ENCODE measurements at regions not wholly inside any gene's neighbourhood (a gene's known extent, or its start where the extent isn't known, plus 50 kb on each side); places are given as distances from the start of the nearest gene placed in this dataset.

DNA sequence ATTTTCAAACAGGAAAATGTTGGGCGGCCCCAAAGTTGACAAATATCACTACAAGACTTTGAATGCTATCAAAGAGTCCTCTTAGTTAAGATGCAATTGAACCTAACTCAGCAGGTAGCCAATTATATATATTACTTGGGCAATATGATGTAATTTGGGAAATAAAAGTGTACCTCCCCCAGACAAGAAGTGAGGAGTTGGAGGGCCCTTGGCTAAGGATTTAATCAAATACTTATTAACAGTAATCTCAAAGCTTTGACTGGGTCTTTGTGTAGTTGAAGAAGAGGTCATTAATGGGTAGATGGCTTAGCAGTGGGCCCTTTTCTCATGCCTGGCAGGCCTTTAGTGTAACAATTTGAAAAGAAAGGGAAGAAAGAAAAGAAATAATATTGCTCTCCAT lies 599.0 kb downstream of the CSNK1G3 start:
- Histone ChIP-seq H3K9me3 (ENCODE audit: control insufficient read depth, low read depth, low read length) (no peaks in the 10 kb centered on the region), H2AFZ (ENCODE audit: control insufficient read depth, low read length) (no peak overlapping the region), H3K27me3 (ENCODE audit: control insufficient read depth, extremely low read depth, insufficient read depth, low read length) (no peaks in the 10 kb centered on the region), H3K9me1 (ENCODE audit: control insufficient read depth, extremely low read depth, insufficient read depth, low read length) (no peaks in the 10 kb centered on the region), H3K36me3 (ENCODE audit: control insufficient read depth in 2 of 2, extremely low read depth in 1 of 2, insufficient read depth in 2 of 2, low read length in 2 of 2) (no peaks in the 10 kb centered on the region), H3K9ac (ENCODE audit: control insufficient read depth, extremely low read depth, insufficient read depth, low read length) (no peak overlapping the region), H3K79me2 (ENCODE audit: control insufficient read depth, insufficient read depth, low read length) (no peaks in the 10 kb centered on the region), H3K27ac (ENCODE audit: control insufficient read depth, insufficient read depth, low read length) (no peak overlapping the region), H4K20me1 (ENCODE audit: control insufficient read depth, extremely low read depth, insufficient read depth, low read length) (no peaks in the 10 kb centered on the region), H3K4me2 (ENCODE audit: control insufficient read depth, extremely low read depth, insufficient read depth, low read depth, low read length) (no peak overlapping the region), H3K4me1 (ENCODE audit: control insufficient read depth, extremely low read depth, insufficient read depth, low read length) (no peaks in the 10 kb centered on the region), H3K4me3 (ENCODE audit: control insufficient read depth in 2 of 3, extremely low read depth in 1 of 3, insufficient read depth in 2 of 3, low read depth in 1 of 3, low read length in 3 of 3) (no peak overlapping the region)
- DNase-seq (ENCODE audit: low read depth, low spot score): no peak
- dilution Hi-C loops (cut with MboI; ENCODE audit: extremely low pct_ligation_motif_present, low sequenced_read_pairs): no loop called here
- TF ChIP-seq EZH2 (IDR thresholded peaks at IDR 0.05; ENCODE audit: low read length): no peak
- TF ChIP-seq, protein P1, sequence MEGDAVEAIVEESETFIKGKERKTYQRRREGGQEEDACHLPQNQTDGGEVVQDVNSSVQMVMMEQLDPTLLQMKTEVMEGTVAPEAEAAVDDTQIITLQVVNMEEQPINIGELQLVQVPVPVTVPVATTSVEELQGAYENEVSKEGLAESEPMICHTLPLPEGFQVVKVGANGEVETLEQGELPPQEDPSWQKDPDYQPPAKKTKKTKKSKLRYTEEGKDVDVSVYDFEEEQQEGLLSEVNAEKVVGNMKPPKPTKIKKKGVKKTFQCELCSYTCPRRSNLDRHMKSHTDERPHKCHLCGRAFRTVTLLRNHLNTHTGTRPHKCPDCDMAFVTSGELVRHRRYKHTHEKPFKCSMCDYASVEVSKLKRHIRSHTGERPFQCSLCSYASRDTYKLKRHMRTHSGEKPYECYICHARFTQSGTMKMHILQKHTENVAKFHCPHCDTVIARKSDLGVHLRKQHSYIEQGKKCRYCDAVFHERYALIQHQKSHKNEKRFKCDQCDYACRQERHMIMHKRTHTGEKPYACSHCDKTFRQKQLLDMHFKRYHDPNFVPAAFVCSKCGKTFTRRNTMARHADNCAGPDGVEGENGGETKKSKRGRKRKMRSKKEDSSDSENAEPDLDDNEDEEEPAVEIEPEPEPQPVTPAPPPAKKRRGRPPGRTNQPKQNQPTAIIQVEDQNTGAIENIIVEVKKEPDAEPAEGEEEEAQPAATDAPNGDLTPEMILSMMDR (optimal IDR thresholded peaks at IDR 0.05 in 1 of 3, IDR thresholded peaks at IDR 0.05 in 1 of 3, conservative IDR thresholded peaks at IDR 0.05 in 1 of 3; ENCODE audit: extremely low read depth in 1 of 3, insufficient read depth in 2 of 3, low read length in 3 of 3): no peak
- FAIRE-seq: no peak

DNA sequence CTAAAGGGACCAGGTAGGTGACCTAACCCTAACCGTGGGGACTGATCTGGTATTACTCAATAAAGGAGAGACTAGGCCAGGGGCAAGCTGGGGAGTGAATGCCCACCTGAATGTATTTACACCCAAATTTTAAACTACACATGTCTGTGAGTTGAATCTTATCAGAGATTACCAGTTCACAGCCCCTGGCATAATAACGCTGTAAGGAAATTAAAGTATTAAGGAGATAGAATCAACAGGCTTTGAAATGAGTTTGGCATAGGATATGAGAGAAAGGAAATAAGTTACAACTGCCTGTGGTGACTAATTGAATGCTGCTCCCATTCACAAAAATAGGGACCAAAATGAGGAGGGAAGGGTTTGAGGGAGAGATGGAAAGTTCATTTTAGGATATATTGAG lies 593.3 kb downstream of the CSNK1G3 start:
- no peak for DNase-seq (ENCODE audit: low read depth, low spot score)
- H3K4me2 ChIP-seq (ENCODE audit: control insufficient read depth, extremely low read depth, insufficient read depth, low read depth, low read length): no peak overlapping the region
- H4K20me1 ChIP-seq (ENCODE audit: control insufficient read depth, extremely low read depth, insufficient read depth, low read length): no peaks in the 10 kb centered on the region
- no peak for FAIRE-seq
- H3K4me1 ChIP-seq (ENCODE audit: control insufficient read depth, extremely low read depth, insufficient read depth, low read length): peaks cover 19% of the 10 kb centered on the region
- H3K9ac ChIP-seq (ENCODE audit: control insufficient read depth, extremely low read depth, insufficient read depth, low read length): no peak overlapping the region
- dilution Hi-C loops (cut with MboI; ENCODE audit: extremely low pct_ligation_motif_present, low sequenced_read_pairs): no loop called here
- H3K27me3 ChIP-seq (ENCODE audit: control insufficient read depth, extremely low read depth, insufficient read depth, low read length): no peaks in the 10 kb centered on the region
- H3K36me3 ChIP-seq (ENCODE audit: control insufficient read depth in 2 of 2, extremely low read depth in 1 of 2, insufficient read depth in 2 of 2, low read length in 2 of 2): no peaks in the 10 kb centered on the region
- no peak overlapping the region for H3K4me3 ChIP-seq (ENCODE audit: control insufficient read depth in 2 of 3, extremely low read depth in 1 of 3, insufficient read depth in 2 of 3, low read depth in 1 of 3, low read length in 3 of 3)
- no peak overlapping the region for H2AFZ ChIP-seq (ENCODE audit: control insufficient read depth, low read length)
- no peaks in the 10 kb centered on the region for H3K9me1 ChIP-seq (ENCODE audit: control insufficient read depth, extremely low read depth, insufficient read depth, low read length)
- no peak for TF ChIP-seq EZH2 (IDR thresholded peaks at IDR 0.05; ENCODE audit: low read length)
- TF ChIP-seq, protein P1 (optimal IDR thresholded peaks at IDR 0.05 in 1 of 3, IDR thresholded peaks at IDR 0.05 in 1 of 3, conservative IDR thresholded peaks at IDR 0.05 in 1 of 3; ENCODE audit: extremely low read depth in 1 of 3, insufficient read depth in 2 of 3, low read length in 3 of 3): no peak
- H3K79me2 ChIP-seq (ENCODE audit: control insufficient read depth, insufficient read depth, low read length): no peaks in the 10 kb centered on the region
- H3K27ac ChIP-seq (ENCODE audit: control insufficient read depth, insufficient read depth, low read length): no peak overlapping the region
- no peaks in the 10 kb centered on the region for H3K9me3 ChIP-seq (ENCODE audit: control insufficient read depth, low read depth, low read length)

Measured in keratinocyte (primary cell).